Astrocyte of the spinal cord (primary cell): ENCODE measurements at regions not wholly inside any gene's neighbourhood (a gene's known extent, or its start where the extent isn't known, plus 50 kb on each side); places are given as distances from the start of the nearest gene placed in this dataset.
A peak's percentile ranks its signal among the peaks of the same experiment; 100 is the strongest.

Experiments
- DNase-seq: peaks from one replicate; pipeline ENCODE4 v3.0.0; 2011; ENCODE audit warnings: low read depth, low spot score
- H3K4me3 ChIP-seq: 2 replicates; pipeline ENCODE4 v1.5.1; 2011; ENCODE audit warnings: low read depth, mild to moderate bottlenecking, low read length, moderate library complexity
- CTCF ChIP-seq: IDR thresholded peaks from 2 replicates; pipeline ENCODE4 v1.5.1; 2012; ENCODE audit warnings: low read depth, mild to moderate bottlenecking, low read length, inconsistent platforms
- in situ Hi-C: cut with HindIII; loops from 2 replicates; pipeline ENCODE4 v1.10.0; 2017; ENCODE audit warnings: low sequenced_read_pairs

GRCh38 chr16:6356911-6357310 lies 975.7 kb upstream of the RBFOX1 start:
- no peak for TF ChIP-seq CTCF
- DNase-seq, result no peak
- in situ Hi-C loops, result no loop called here
- no peak overlapping the region for H3K4me3 ChIP-seq

GRCh38 chr16:6349725-6350124 lies 982.9 kb upstream of the RBFOX1 start:
- in situ Hi-C loops, result no loop called here
- no peak for TF ChIP-seq CTCF
- H3K4me3 ChIP-seq, result no peak overlapping the region
- DNase-seq, result no peak

GRCh38 chr16:6345090-6345489 lies 987.6 kb upstream of the RBFOX1 start:
- no peak for DNase-seq
- TF ChIP-seq CTCF, result no peak
- in situ Hi-C loops, result no loop called here
- H3K4me3 ChIP-seq, result no peak overlapping the region

- no peak for TF ChIP-seq CTCF
- DNase-seq, result no peak
- no peak overlapping the region for H3K4me3 ChIP-seq
- in situ Hi-C loops, result no loop called here
Observed at GRCh38 chr16:6343157-6343556, 989.5 kb upstream of the RBFOX1 start.

- no peak overlapping the region for H3K4me3 ChIP-seq
- in situ Hi-C loops, result no loop called here
- no peak for DNase-seq
- no peak for TF ChIP-seq CTCF
Observed at GRCh38 chr16:6341981-6342380, 990.7 kb upstream of the RBFOX1 start.

GRCh38 chr16:6335072-6335471 lies 997.6 kb upstream of the RBFOX1 start:
- in situ Hi-C loops, result no loop called here
- TF ChIP-seq CTCF, result peak; percentile 44
- DNase-seq, result no peak

GRCh38 chr16:6331770-6332169 lies 1000.9 kb upstream of the RBFOX1 start:
- in situ Hi-C loops, result no loop called here
- TF ChIP-seq CTCF, result no peak
- DNase-seq, result no peak

More at GRCh38 chr16:6335072-6335471, 997.6 kb upstream of the RBFOX1 start:
- no peak overlapping the region for H3K4me3 ChIP-seq

More at GRCh38 chr16:6331770-6332169, 1000.9 kb upstream of the RBFOX1 start:
- no peak overlapping the region for H3K4me3 ChIP-seq
